ENCODE measurements at regions not wholly inside any gene's neighbourhood (a gene's known extent, or its start where the extent isn't known, plus 50 kb on each side); places are given as distances from the start of the nearest gene placed in this dataset.

GRCh38 chr4:173859091-173859713, 329.2 kb upstream of the HAND2 start:
- no peak overlapping the region for H3K4me3 ChIP-seq
- no peaks in the 10 kb centered on the region for H3K4me1 ChIP-seq (ENCODE audit: insufficient read depth)
- H3K27ac ChIP-seq = no peak overlapping the region
- H3K9me3 ChIP-seq = no peaks in the 10 kb centered on the region
- intact Hi-C loops (cut with DNase I) = no loop called here
- WGBS, 3 donors = 57 to 65% (median 65%) methylated on average over 6 of the region's 6 CpGs
- TF ChIP-seq EP300 (IDR thresholded peaks at IDR 0.05) (no peak), POLR2A (IDR thresholded peaks at IDR 0.05) (no peak)
- TF ChIP-seq, protein P1, sequence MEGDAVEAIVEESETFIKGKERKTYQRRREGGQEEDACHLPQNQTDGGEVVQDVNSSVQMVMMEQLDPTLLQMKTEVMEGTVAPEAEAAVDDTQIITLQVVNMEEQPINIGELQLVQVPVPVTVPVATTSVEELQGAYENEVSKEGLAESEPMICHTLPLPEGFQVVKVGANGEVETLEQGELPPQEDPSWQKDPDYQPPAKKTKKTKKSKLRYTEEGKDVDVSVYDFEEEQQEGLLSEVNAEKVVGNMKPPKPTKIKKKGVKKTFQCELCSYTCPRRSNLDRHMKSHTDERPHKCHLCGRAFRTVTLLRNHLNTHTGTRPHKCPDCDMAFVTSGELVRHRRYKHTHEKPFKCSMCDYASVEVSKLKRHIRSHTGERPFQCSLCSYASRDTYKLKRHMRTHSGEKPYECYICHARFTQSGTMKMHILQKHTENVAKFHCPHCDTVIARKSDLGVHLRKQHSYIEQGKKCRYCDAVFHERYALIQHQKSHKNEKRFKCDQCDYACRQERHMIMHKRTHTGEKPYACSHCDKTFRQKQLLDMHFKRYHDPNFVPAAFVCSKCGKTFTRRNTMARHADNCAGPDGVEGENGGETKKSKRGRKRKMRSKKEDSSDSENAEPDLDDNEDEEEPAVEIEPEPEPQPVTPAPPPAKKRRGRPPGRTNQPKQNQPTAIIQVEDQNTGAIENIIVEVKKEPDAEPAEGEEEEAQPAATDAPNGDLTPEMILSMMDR (IDR thresholded peaks at IDR 0.05) = no peak
- H3K27me3 ChIP-seq = no peaks in the 10 kb centered on the region
- DNase-seq = no peak
- no peaks in the 10 kb centered on the region for H3K36me3 ChIP-seq

GRCh38 chr4:173858471-173858870, 328.4 kb upstream of the HAND2 start:
- intact Hi-C loops (cut with DNase I) = no loop called here
- DNase-seq = no peak
- Histone ChIP-seq H3K27ac (no peak overlapping the region), H3K4me3 (no peak overlapping the region), H3K27me3 (no peaks in the 10 kb centered on the region), H3K4me1 (ENCODE audit: insufficient read depth) (no peaks in the 10 kb centered on the region), H3K9me3 (no peaks in the 10 kb centered on the region), H3K36me3 (no peaks in the 10 kb centered on the region)
- TF ChIP-seq, protein P1 (IDR thresholded peaks at IDR 0.05) = no peak
- TF ChIP-seq POLR2A (IDR thresholded peaks at IDR 0.05) (no peak), EP300 (IDR thresholded peaks at IDR 0.05) (no peak)
- WGBS, 3 donors = 64 to 79% (median 78%) methylated on average over 2 of the region's 2 CpGs

DNA sequence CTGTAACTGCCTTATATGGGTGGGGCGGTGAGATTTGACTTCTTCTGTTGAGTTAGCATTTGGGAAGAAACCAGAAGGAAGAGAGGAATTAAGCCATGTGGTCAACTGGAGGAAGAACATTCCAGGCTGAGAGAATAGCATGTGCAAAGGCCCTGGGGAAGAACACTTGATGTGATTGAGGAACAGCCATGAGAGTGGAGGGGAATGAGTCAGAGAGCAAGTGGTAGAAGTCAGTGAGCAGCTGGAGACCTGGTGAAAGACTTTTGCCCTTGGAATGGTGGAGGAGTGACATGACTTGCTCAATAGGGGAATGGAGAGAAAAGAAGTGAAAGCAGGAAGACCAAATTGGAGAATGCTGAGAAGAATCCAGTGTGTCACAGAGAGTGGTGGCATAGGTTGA, 327.8 kb upstream of the HAND2 start:
- Histone ChIP-seq H3K9me3 (no peaks in the 10 kb centered on the region), H3K27me3 (no peaks in the 10 kb centered on the region), H3K4me1 (ENCODE audit: insufficient read depth) (no peaks in the 10 kb centered on the region), H3K4me3 (no peak overlapping the region), H3K27ac (no peak overlapping the region), H3K36me3 (no peaks in the 10 kb centered on the region)
- WGBS, 3 donors = 94 to 98% (median 95%) methylated on average over 1 of the region's 1 CpG
- intact Hi-C loops (cut with DNase I) = no loop called here
- TF ChIP-seq EP300 (IDR thresholded peaks at IDR 0.05) (no peak), POLR2A (IDR thresholded peaks at IDR 0.05) (no peak)
- TF ChIP-seq, protein P1 (IDR thresholded peaks at IDR 0.05) = no peak
- DNase-seq = no peak

GRCh38 chr4:173855015-173855414, 325.0 kb upstream of the HAND2 start:
- DNase-seq = no peak
- Histone ChIP-seq H3K27me3 (no peaks in the 10 kb centered on the region), H3K9me3 (no peaks in the 10 kb centered on the region), H3K36me3 (no peaks in the 10 kb centered on the region), H3K4me3 (no peak overlapping the region), H3K4me1 (ENCODE audit: insufficient read depth) (no peaks in the 10 kb centered on the region), H3K27ac (no peak overlapping the region)
- WGBS, 3 donors = 92 to 97% (median 92%) methylated on average over 2 of the region's 2 CpGs
- intact Hi-C loops (cut with DNase I) = no loop called here
- TF ChIP-seq EP300 (IDR thresholded peaks at IDR 0.05) (no peak), POLR2A (IDR thresholded peaks at IDR 0.05) (no peak)
- TF ChIP-seq, protein P1 (IDR thresholded peaks at IDR 0.05) = no peak
